Stomach (tissue), 4 donors: ENCODE measurements at regions not wholly inside any gene's neighbourhood (a gene's known extent, or its start where the extent isn't known, plus 50 kb on each side); places are given as distances from the start of the nearest gene placed in this dataset.

Experiments
- CTCF ChIP-seq, 7 experiments: fragments of 450-650 bp in 4 of 7; fragments of 200-600 bp in 3 of 7; sonication (generic) in 3 of 7; IDR thresholded peaks; one replicate each; pipeline ENCODE4 v1.5.1; 2016 to 2019; ENCODE audit warnings: antibody characterized with exemption in 7 of 7, control low read depth in 2 of 7, mild to moderate bottlenecking in 1 of 7
- EP300 ChIP-seq: sonication (generic); formaldehyde crosslinking; IDR thresholded peaks from one replicate; pipeline ENCODE4 v1.6.1; 2017; ENCODE audit warnings: antibody characterized with exemption
- POLR2A ChIP-seq, 4 donors: fragments of 450-650 bp; IDR thresholded peaks; one replicate each; pipeline ENCODE4 v1.6.1; 2016; ENCODE audit warnings: antibody characterized with exemption in 4 of 4, control low read depth in 2 of 4, mild to moderate bottlenecking in 1 of 4, moderate library complexity in 1 of 4
- POLR2AphosphoS5 ChIP-seq, 3 donors: sonication (generic); formaldehyde crosslinking; IDR thresholded peaks; one replicate each; pipeline ENCODE4 v1.6.1; 2016; ENCODE audit warnings: antibody characterized with exemption in 3 of 3

GRCh38 chr6:140026546-140026945, 652.1 kb upstream of the CITED2 start:
- TF ChIP-seq EP300 (no peak), POLR2A (IDR thresholded peaks at IDR 0.05) (no peak), CTCF (IDR thresholded peaks at IDR 0.05) (no peak), POLR2AphosphoS5 (IDR thresholded peaks at IDR 0.05) (no peak)
